Smooth muscle cell (in vitro differentiated cells): ENCODE measurements at regions not wholly inside any gene's neighbourhood (a gene's known extent, or its start where the extent isn't known, plus 50 kb on each side); places are given as distances from the start of the nearest gene placed in this dataset.

Experiments used
- DNase-seq: peaks from one replicate; lab custom pipeline; 2025; ENCODE audit not compliant: unreplicated experiment; lab: John Stamatoyannopoulos, UW
- H2AFZ ChIP-seq: fragments of 200-600 bp; sonication (generic); 2 replicates; pipeline ENCODE4 v1.6.0; 2016; ENCODE audit warnings: antibody characterized with exemption, low read depth, mild to moderate bottlenecking
- H3F3A ChIP-seq: fragments of 200-600 bp; sonication (generic); 2 replicates; pipeline ENCODE4 v1.6.0; 2017; ENCODE audit warnings: antibody characterized with exemption, low read depth
- H3K27ac ChIP-seq: fragments of 200-600 bp; sonication (generic); 2 replicates; pipeline ENCODE4 v1.5.1; 2016; ENCODE audit warnings: low read depth, mild to moderate bottlenecking
- H3K27me3 ChIP-seq: fragments of 200-600 bp; sonication (generic); 2 replicates; pipeline ENCODE4 v1.6.1; 2016; ENCODE audit warnings: low read depth, mild to moderate bottlenecking
- H3K36me3 ChIP-seq: fragments of 200-600 bp; sonication (generic); 2 replicates; pipeline ENCODE4 v1.5.1; 2016; ENCODE audit warnings: low read depth
- H3K4me1 ChIP-seq: fragments of 200-600 bp; sonication (generic); 2 replicates; pipeline ENCODE4 v1.5.1; 2016; ENCODE audit warnings: low read depth
- H3K4me2 ChIP-seq: fragments of 200-600 bp; sonication (generic); 2 replicates; pipeline ENCODE4 v1.6.0; 2016; ENCODE audit warnings: mild to moderate bottlenecking
- H3K4me3 ChIP-seq: fragments of 200-600 bp; sonication (generic); 2 replicates; pipeline ENCODE4 v1.5.1; 2016; ENCODE audit warnings: mild to moderate bottlenecking
- H3K79me2 ChIP-seq: fragments of 200-600 bp; sonication (generic); 2 replicates; pipeline ENCODE4 v1.6.0; 2016; ENCODE audit warnings: low read depth, mild to moderate bottlenecking
- H3K9ac ChIP-seq: fragments of 200-600 bp; sonication (generic); 2 replicates; pipeline ENCODE4 v1.6.0; 2016; ENCODE audit warnings: low read depth
- H3K9me3 ChIP-seq: fragments of 200-600 bp; sonication (generic); replicated peaks from 2 replicates; pipeline ENCODE4 v1.5.1; 2016; ENCODE audit warnings: low read depth
- H4K20me1 ChIP-seq: fragments of 200-600 bp; sonication (generic); 2 replicates; pipeline ENCODE4 v1.6.0; 2016; ENCODE audit warnings: low read depth
- CTCF ChIP-seq: fragments of 200-600 bp; sonication (generic); IDR thresholded peaks from 2 replicates; pipeline ENCODE4 v1.5.1; 2017; ENCODE audit warnings: borderline replicate concordance, mild to moderate bottlenecking, antibody characterized with exemption; ENCODE audit not compliant: insufficient read depth, poor library complexity, severe bottlenecking
- WGBS: methylation state at CpG from one replicate; pipeline ENCODE4 v1.1.7; 2016; ENCODE audit warnings: low lambda C conversion rate; 5-methylcytosine and 5-hydroxymethylcytosine counted together

DNA sequence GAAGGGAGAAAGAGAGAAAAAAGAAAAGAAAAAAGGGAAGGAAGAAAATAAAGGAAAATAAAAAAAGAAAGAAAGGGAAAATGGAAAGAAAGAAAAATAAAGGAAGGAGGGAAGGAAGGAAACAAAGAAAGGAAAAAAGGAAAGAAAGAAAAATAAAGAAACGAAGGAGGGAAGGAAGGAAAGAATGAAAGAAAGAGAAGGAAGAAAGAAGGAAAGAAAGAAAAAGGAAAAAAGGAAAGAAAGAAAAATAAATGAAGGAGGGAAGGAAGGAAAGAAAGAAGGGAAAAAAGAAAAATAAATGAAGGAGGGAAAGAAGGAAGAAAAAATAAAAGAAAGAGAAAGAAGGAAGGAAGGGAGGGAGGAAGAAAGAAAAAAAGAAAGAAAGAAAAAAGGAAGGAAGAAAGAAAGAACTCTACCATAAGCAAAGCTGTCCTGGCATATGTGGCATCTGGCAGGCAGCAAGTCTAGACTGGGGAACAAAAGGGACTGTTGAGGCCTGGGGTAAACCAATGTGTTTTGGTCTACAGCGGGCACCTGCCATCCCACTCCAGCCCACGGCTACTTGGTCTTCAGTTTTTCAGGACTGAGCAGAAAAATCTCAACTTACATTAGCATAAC, 86.9 kb downstream of the TFAP2C start:
- DNase-seq = no peak
- H3K27me3 ChIP-seq = no peaks in the 10 kb centered on the region
- WGBS = 66% methylated on average over 3 of the region's 3 CpGs
- no peaks in the 10 kb centered on the region for H3K79me2 ChIP-seq
- H2AFZ ChIP-seq = no peak overlapping the region
- TF ChIP-seq CTCF = no peak
- no peak overlapping the region for H3K4me2 ChIP-seq
- no peaks in the 10 kb centered on the region for H3K9me3 ChIP-seq
- H3K36me3 ChIP-seq = no peaks in the 10 kb centered on the region
- no peak overlapping the region for H3K4me3 ChIP-seq
- no peak overlapping the region for H3K9ac ChIP-seq
- H3K4me1 ChIP-seq = no peaks in the 10 kb centered on the region
- H3K27ac ChIP-seq = no peak overlapping the region
- H4K20me1 ChIP-seq = no peaks in the 10 kb centered on the region
- H3F3A ChIP-seq = no peaks in the 10 kb centered on the region

GRCh38 chr20:56716806-56717205, 87.7 kb downstream of the TFAP2C start:
- no peaks in the 10 kb centered on the region for H3F3A ChIP-seq
- 92% methylated on average over 11 of the region's 11 CpGs for WGBS
- H3K4me3 ChIP-seq = no peak overlapping the region
- no peaks in the 10 kb centered on the region for H4K20me1 ChIP-seq
- H3K27me3 ChIP-seq = no peaks in the 10 kb centered on the region
- no peak overlapping the region for H3K9ac ChIP-seq
- no peaks in the 10 kb centered on the region for H3K36me3 ChIP-seq
- H3K9me3 ChIP-seq = no peaks in the 10 kb centered on the region
- TF ChIP-seq CTCF = no peak
- no peaks in the 10 kb centered on the region for H3K4me1 ChIP-seq
- H2AFZ ChIP-seq = no peak overlapping the region
- H3K27ac ChIP-seq = no peak overlapping the region
- no peaks in the 10 kb centered on the region for H3K79me2 ChIP-seq
- H3K4me2 ChIP-seq = no peak overlapping the region
- no peak for DNase-seq

- Histone ChIP-seq H3K27me3 (no peaks in the 10 kb centered on the region), H3F3A (no peaks in the 10 kb centered on the region), H3K9me3 (no peaks in the 10 kb centered on the region), H3K27ac (no peak overlapping the region), H3K4me3 (no peak overlapping the region), H3K4me1 (no peaks in the 10 kb centered on the region), H3K9ac (no peak overlapping the region), H2AFZ (no peak overlapping the region), H3K79me2 (no peaks in the 10 kb centered on the region), H3K4me2 (no peak overlapping the region), H3K36me3 (no peaks in the 10 kb centered on the region), H4K20me1 (no peaks in the 10 kb centered on the region)
- 94% methylated on average over 2 of the region's 2 CpGs for WGBS
- TF ChIP-seq CTCF = no peak
- DNase-seq = no peak
These were observed 89.7 kb downstream of the TFAP2C start for GRCh38 chr20:56718816-56719215.

DNA sequence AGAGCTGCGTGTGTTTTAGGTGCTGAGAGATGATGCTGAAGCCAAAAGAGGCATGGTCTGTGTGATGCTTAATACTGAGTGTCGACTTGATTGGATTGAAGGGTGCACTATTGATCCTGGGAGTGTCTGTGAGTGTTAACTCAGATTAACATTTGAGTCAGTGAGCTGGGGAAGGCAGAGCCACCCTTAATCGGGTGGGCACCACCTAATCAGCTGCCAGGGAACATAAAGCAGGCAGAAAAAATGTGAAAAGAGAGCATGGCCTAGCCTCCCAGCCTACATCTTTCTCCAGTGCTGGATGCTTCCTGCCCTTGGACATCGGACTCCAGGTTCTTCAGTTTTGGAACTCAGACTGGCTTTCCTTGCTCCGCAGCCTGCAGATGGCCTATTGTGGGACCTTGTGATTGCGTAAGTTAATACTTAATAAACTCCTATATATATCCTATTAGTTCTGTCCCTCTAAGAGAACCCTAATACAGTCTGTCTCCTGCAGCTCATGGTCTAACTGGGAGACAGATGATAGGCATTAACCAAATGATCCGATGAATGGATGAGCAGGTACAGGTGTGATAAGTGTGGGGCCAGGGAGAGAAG, 91.6 kb downstream of the TFAP2C start:
- Histone ChIP-seq H3K4me1 (no peaks in the 10 kb centered on the region), H3K27me3 (no peaks in the 10 kb centered on the region), H3K79me2 (no peaks in the 10 kb centered on the region), H3K9ac (no peak overlapping the region), H3K27ac (no peak overlapping the region), H4K20me1 (no peaks in the 10 kb centered on the region), H3K4me2 (no peak overlapping the region), H2AFZ (no peak overlapping the region), H3K4me3 (no peak overlapping the region), H3F3A (no peaks in the 10 kb centered on the region), H3K36me3 (no peaks in the 10 kb centered on the region), H3K9me3 (no peaks in the 10 kb centered on the region)
- WGBS = 95% methylated on average over 7 of the region's 7 CpGs
- no peak for DNase-seq
- no peak for TF ChIP-seq CTCF
